ENCODE measurements at regions not wholly inside any gene's neighbourhood (a gene's known extent, or its start where the extent isn't known, plus 50 kb on each side); places are given as distances from the start of the nearest gene placed in this dataset.

DNA sequence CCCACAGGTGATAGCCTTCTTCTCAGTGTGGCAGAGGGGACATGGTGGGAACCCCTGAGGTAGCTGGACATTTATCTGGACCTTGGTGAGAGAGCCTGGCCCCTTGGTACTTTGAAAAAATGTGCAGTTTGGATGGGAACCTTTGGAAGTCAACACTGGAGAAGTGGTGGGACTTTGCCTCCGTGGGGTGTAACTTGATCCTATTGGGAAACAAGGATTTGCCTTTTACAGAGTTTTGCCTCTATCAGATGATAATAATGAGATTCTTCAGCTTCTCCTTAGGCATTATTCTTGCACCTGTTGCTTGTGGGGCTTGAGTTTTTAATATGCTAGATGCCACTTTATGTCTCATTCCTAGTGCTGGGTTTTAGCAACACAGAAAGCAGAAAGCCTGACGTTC is 99.0 kb downstream of the ERCC5 start:
- no peak for ATAC-seq

DNA sequence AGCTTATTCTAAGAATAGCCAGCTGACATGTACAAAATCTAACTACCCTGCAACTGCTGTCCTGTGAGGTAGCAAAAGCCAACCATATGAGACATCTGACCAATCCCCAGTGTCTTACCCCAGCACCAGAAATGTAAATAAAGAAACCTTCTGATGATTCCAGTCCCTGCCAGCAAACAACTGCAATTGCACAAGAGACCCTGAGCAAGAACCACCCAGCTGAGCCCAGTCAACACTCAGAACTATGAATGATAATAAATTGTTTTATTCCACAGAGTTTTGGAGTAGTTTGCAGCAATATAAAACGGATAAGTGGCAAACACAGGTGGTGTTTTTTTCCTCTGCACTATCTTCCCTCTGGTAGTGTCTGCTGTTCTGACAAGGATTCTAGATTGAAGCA is 94.9 kb downstream of the ERCC5 start:
- ATAC-seq: no peak
- no peak for TF ChIP-seq PATZ1 (CRISPR knock-in tag; IDR thresholded peaks at IDR 0.05; ENCODE audit: borderline replicate concordance)
- TF ChIP-seq TSHZ2 (CRISPR knock-in tag; IDR thresholded peaks at IDR 0.05): no peak
- TF ChIP-seq ZNF565 (CRISPR knock-in tag; conservative IDR thresholded peaks at IDR 0.05; ENCODE audit: low read depth): no peak
- no peak for TF ChIP-seq SNAI2 (CRISPR knock-in tag; IDR thresholded peaks at IDR 0.05)
- TF ChIP-seq PPARA (CRISPR knock-in tag; IDR thresholded peaks at IDR 0.05; ENCODE audit: borderline replicate concordance): no peak
- no peak for TF ChIP-seq BACH2 (CRISPR knock-in tag; IDR thresholded peaks at IDR 0.05; ENCODE audit: borderline replicate concordance)
- TF ChIP-seq, protein P1, sequence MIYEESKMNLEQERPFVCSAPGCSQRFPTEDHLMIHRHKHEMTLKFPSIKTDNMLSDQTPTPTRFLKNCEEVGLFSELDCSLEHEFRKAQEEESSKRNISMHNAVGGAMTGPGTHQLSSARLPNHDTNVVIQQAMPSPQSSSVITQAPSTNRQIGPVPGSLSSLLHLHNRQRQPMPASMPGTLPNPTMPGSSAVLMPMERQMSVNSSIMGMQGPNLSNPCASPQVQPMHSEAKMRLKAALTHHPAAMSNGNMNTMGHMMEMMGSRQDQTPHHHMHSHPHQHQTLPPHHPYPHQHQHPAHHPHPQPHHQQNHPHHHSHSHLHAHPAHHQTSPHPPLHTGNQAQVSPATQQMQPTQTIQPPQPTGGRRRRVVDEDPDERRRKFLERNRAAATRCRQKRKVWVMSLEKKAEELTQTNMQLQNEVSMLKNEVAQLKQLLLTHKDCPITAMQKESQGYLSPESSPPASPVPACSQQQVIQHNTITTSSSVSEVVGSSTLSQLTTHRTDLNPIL (CRISPR knock-in tag; IDR thresholded peaks at IDR 0.05; ENCODE audit: low read depth): no peak
- TF ChIP-seq TCF4 (CRISPR knock-in tag; IDR thresholded peaks at IDR 0.05; ENCODE audit: borderline replicate concordance): no peak
- no peak for TF ChIP-seq GLIS3 (CRISPR knock-in tag; IDR thresholded peaks at IDR 0.05)
- TF ChIP-seq CSRNP3 (CRISPR knock-in tag; IDR thresholded peaks at IDR 0.05): no peak
- no peak for TF ChIP-seq ISL1 (CRISPR knock-in tag; IDR thresholded peaks at IDR 0.05)
- TF ChIP-seq, protein P2, sequence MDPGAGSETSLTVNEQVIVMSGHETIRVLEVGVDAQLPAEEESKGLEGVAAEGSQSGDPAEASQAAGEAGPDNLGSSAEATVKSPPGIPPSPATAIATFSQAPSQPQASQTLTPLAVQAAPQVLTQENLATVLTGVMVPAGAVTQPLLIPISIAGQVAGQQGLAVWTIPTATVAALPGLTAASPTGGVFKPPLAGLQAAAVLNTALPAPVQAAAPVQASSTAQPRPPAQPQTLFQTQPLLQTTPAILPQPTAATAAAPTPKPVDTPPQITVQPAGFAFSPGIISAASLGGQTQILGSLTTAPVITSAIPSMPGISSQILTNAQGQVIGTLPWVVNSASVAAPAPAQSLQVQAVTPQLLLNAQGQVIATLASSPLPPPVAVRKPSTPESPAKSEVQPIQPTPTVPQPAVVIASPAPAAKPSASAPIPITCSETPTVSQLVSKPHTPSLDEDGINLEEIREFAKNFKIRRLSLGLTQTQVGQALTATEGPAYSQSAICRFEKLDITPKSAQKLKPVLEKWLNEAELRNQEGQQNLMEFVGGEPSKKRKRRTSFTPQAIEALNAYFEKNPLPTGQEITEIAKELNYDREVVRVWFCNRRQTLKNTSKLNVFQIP (CRISPR knock-in tag; IDR thresholded peaks at IDR 0.05; ENCODE audit: borderline replicate concordance, low read depth): no peak
- TF ChIP-seq ZNF8 (CRISPR knock-in tag; IDR thresholded peaks at IDR 0.05): no peak
- TF ChIP-seq RARB (CRISPR knock-in tag; IDR thresholded peaks at IDR 0.05): no peak
- no peak for TF ChIP-seq ZFP30 (CRISPR knock-in tag; IDR thresholded peaks at IDR 0.05)
- no peak for TF ChIP-seq ZFP3 (CRISPR knock-in tag; IDR thresholded peaks at IDR 0.05)

More for the DNA sequence above, 99.0 kb downstream of the ERCC5 start:
- TF ChIP-seq ZNF8 (CRISPR knock-in tag; IDR thresholded peaks at IDR 0.05) (no peak), ISL1 (CRISPR knock-in tag; IDR thresholded peaks at IDR 0.05) (no peak), BACH2 (CRISPR knock-in tag; IDR thresholded peaks at IDR 0.05; ENCODE audit: borderline replicate concordance) (no peak), GLIS3 (CRISPR knock-in tag; IDR thresholded peaks at IDR 0.05) (no peak), TOX (CRISPR knock-in tag; IDR thresholded peaks at IDR 0.05; ENCODE audit: borderline replicate concordance) (no peak), ZNF70 (CRISPR knock-in tag; IDR thresholded peaks at IDR 0.05) (no peak), ARNTL (CRISPR knock-in tag; IDR thresholded peaks at IDR 0.05; ENCODE audit: borderline replicate concordance, low read depth) (no peak), TCF4 (CRISPR knock-in tag; IDR thresholded peaks at IDR 0.05; ENCODE audit: borderline replicate concordance) (no peak), ZFP3 (CRISPR knock-in tag; IDR thresholded peaks at IDR 0.05) (no peak), TSHZ2 (CRISPR knock-in tag; IDR thresholded peaks at IDR 0.05) (no peak), ZNF565 (CRISPR knock-in tag; conservative IDR thresholded peaks at IDR 0.05; ENCODE audit: low read depth) (no peak)
- TF ChIP-seq, protein P2 (CRISPR knock-in tag; IDR thresholded peaks at IDR 0.05; ENCODE audit: borderline replicate concordance, low read depth): no peak

Measured in SK-N-SH treated with all-trans-retinoic acid at 6 μM for 48 hours (cell line).